ENCODE measurements at regions not wholly inside any gene's neighbourhood (a gene's known extent, or its start where the extent isn't known, plus 50 kb on each side); places are given as distances from the start of the nearest gene placed in this dataset.

- TF ChIP-seq CTCF (IDR thresholded peaks at IDR 0.05): no peak
- TF ChIP-seq POLR2A (IDR thresholded peaks at IDR 0.05): no peak
- Histone ChIP-seq H3K36me3 (no peaks in the 10 kb centered on the region), H3K4me3 (no peak overlapping the region), H3K9me3 (no peaks in the 10 kb centered on the region), H3K27me3 (no peaks in the 10 kb centered on the region), H3K4me1 (no peaks in the 10 kb centered on the region), H3K27ac (no peak overlapping the region)
- DNase-seq (ENCODE audit: extremely low spot score in 2 of 2): no peak
- intact Hi-C loops (cut with DNase I): no loop called here
Observed at GRCh38 chr15:79582650-79583049, 150.5 kb downstream of the MINAR1 start.

DNA sequence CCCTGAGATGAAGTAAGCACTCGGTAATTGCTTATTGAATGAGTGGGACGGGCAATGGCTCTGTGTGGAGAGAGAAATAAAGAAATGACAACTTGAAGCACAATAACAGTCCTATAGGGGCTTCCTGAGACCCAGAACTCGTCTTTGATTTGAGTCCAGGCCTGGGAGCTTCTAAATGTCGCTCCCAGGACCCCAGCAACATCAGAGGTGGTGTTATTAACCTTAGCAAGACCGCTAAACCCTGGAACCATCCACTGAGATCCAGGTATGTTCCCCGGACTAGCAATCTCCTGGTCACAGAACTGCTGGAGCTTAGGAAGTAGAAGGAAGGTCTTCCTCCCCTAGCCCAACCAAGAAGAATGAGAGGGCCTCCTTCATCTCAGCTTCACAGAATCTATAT is 160.0 kb downstream of the MINAR1 start:
- H3K27me3 ChIP-seq: no peaks in the 10 kb centered on the region
- DNase-seq (ENCODE audit: extremely low spot score in 2 of 2): peak in 1 of 2 donors; percentile 55
- H3K9me3 ChIP-seq: no peaks in the 10 kb centered on the region
- TF ChIP-seq POLR2AphosphoS5 (IDR thresholded peaks at IDR 0.05; ENCODE audit: insufficient read depth in 1 of 2, low read depth in 1 of 2) (no peak), CTCF (IDR thresholded peaks at IDR 0.05) (no peak), POLR2A (IDR thresholded peaks at IDR 0.05) (no peak)
- no peaks in the 10 kb centered on the region for H3K36me3 ChIP-seq
- intact Hi-C loops (cut with DNase I): no loop called here
- no peaks in the 10 kb centered on the region for H3K4me1 ChIP-seq
- H3K27ac ChIP-seq: no peak overlapping the region
- H3K4me3 ChIP-seq: no peak overlapping the region

DNA sequence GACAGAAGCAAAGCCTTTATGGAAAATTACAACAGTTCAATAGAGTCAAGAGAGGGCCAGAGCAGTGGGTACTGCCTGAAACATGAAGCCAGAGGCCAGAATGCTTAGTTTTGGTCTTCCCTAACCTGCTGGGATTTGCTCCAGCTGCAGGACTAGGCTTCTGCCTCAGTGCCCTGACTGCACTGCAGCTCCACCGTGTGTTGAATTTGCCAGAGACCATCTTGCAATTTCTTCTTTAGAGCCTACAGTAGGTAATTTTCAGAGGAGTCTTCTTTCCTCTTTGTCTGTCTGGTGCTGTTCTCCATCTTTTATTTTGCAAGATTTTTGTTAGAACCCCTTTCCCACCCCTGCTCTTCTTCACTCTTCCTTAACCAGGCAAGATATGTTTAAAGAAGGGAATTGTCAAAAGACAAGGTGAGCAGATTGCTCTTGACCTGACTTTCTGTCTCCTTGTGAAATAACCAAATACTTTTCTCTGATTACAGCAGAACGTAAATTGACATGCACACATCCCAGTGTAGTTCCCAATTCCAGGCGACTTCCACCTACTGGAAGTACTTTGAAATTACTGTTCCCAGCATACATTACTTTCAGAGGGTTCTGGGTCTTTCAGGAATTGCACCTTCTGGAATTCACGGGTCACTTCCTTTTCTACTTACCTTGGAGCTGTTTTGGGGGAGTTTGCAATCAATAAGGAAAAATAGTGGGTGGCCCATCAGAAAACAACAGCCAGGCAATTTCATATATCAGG is 161.2 kb downstream of the MINAR1 start:
- no peak for TF ChIP-seq POLR2A (IDR thresholded peaks at IDR 0.05)
- TF ChIP-seq CTCF (IDR thresholded peaks at IDR 0.05): no peak
- peak in 1 of 2 donors; percentile 31 for DNase-seq (ENCODE audit: extremely low spot score in 2 of 2)
- H3K27me3 ChIP-seq: no peaks in the 10 kb centered on the region
- H3K4me3 ChIP-seq: no peak overlapping the region
- H3K36me3 ChIP-seq: no peaks in the 10 kb centered on the region
- intact Hi-C loops (cut with DNase I): no loop called here
- no peak overlapping the region for H3K27ac ChIP-seq
- no peaks in the 10 kb centered on the region for H3K4me1 ChIP-seq
- H3K9me3 ChIP-seq: no peaks in the 10 kb centered on the region

DNA sequence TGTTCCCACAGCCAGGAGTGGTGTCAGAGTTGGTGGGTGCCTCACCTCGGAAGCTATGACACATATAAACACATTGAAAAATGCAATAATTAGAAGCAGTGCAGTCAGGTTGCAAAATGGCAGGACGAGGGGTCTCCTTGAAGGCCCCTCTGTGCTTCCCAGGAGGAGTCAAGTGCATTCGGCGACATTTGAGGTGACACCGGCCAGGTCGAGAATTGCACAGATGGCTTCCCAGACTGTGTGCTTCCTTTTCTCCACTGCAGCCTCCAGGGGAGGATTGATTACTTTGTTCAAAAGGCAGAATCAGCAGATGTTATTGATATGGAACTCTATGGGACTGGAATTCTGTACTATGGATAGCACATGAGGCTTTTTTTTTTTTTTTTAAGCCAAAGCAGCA is 163.2 kb downstream of the MINAR1 start:
- Histone ChIP-seq H3K4me3 (no peak overlapping the region), H3K9me3 (no peaks in the 10 kb centered on the region), H3K36me3 (no peaks in the 10 kb centered on the region), H3K27ac (no peak overlapping the region), H3K27me3 (no peaks in the 10 kb centered on the region), H3K4me1 (no peaks in the 10 kb centered on the region)
- TF ChIP-seq CTCF (IDR thresholded peaks at IDR 0.05) (no peak), POLR2AphosphoS5 (IDR thresholded peaks at IDR 0.05; ENCODE audit: insufficient read depth in 1 of 2, low read depth in 1 of 2) (no peak), POLR2A (IDR thresholded peaks at IDR 0.05) (no peak)
- DNase-seq (ENCODE audit: extremely low spot score in 2 of 2): peak in 1 of 2 donors; percentile 61
- intact Hi-C loops (cut with DNase I): no loop called here

DNA sequence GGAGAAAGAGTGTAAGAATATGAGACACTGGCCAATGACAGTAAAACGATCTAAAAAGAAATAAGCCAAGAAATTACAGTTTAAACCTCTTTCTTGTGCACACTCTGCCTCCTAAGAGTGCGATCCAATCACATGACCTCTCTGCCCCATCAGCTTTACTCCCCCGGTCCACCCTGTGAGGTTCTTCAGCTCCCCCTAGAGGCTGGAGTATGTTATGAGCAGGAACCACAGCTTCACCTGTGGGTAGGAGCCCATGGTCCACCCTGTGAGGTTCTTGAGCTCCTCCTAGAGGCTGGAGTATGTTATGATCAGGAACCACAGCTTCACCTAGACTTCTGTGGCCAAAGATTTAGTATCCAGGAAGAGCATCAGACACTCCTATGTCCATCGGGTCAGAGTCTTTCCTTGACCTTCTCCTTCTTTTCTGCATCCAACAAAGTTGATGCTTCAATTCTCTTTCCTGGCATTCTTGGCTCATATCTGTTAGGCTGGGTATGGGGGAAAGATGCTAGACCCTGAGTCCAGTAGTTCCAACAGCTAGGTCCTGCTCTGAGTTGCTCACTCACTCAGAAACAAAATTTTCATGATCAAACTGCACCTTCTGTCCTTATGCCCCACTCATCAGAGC is 164.0 kb downstream of the MINAR1 start:
- DNase-seq (ENCODE audit: extremely low spot score in 2 of 2): peak in 1 of 2 donors; percentile 64
- TF ChIP-seq POLR2AphosphoS5 (IDR thresholded peaks at IDR 0.05; ENCODE audit: insufficient read depth in 1 of 2, low read depth in 1 of 2) (no peak), CTCF (IDR thresholded peaks at IDR 0.05) (peak in 2 of 3 experiments; percentile 20 to 34)
- H3K27me3 ChIP-seq: no peaks in the 10 kb centered on the region
- no peaks in the 10 kb centered on the region for H3K36me3 ChIP-seq
- H3K9me3 ChIP-seq: no peaks in the 10 kb centered on the region
- H3K4me3 ChIP-seq: no peak overlapping the region
- intact Hi-C loops (cut with DNase I): no loop called here
- H3K4me1 ChIP-seq: no peaks in the 10 kb centered on the region
- no peak overlapping the region for H3K27ac ChIP-seq
